NB4 (cell line): ENCODE measurements at regions not wholly inside any gene's neighbourhood (a gene's known extent, or its start where the extent isn't known, plus 50 kb on each side); places are given as distances from the start of the nearest gene placed in this dataset.

Source experiments
- POLR2A ChIP-seq: IDR thresholded peaks from 2 replicates; pipeline ENCODE4 v1.6.1; 2011; ENCODE audit warnings: mild to moderate bottlenecking; ENCODE audit not compliant: insufficient read length; ENCODE audit errors: extremely low read depth
- TF ChIP-seq, protein P1 (sequence below): IDR thresholded peaks from one replicate; pipeline ENCODE4 v1.5.1; 2012; ENCODE audit warnings: low read depth, low read length

DNA sequence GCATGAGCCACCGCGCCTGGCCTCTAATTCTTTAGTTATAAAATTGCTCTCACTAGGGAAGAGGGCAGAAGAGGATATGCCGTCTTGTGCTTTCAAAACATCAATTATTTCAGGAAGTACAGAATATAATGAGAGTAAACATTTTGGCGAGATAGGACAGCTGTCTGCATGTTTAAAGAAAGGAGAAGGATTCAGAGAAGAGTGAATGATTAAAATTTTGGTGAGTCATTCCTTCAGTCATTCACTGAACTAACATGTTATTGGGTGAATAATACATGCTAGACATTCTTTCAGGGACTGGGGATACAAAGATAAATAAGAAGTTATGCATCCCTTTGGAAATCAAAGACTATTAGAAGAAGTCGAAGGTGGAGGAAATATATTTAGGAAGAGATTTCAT lies 590.3 kb upstream of the GOT2 start:
- TF ChIP-seq, protein P1, sequence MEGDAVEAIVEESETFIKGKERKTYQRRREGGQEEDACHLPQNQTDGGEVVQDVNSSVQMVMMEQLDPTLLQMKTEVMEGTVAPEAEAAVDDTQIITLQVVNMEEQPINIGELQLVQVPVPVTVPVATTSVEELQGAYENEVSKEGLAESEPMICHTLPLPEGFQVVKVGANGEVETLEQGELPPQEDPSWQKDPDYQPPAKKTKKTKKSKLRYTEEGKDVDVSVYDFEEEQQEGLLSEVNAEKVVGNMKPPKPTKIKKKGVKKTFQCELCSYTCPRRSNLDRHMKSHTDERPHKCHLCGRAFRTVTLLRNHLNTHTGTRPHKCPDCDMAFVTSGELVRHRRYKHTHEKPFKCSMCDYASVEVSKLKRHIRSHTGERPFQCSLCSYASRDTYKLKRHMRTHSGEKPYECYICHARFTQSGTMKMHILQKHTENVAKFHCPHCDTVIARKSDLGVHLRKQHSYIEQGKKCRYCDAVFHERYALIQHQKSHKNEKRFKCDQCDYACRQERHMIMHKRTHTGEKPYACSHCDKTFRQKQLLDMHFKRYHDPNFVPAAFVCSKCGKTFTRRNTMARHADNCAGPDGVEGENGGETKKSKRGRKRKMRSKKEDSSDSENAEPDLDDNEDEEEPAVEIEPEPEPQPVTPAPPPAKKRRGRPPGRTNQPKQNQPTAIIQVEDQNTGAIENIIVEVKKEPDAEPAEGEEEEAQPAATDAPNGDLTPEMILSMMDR = no peak
- TF ChIP-seq POLR2A = no peak
